ENCODE measurements at regions not wholly inside any gene's neighbourhood (a gene's known extent, or its start where the extent isn't known, plus 50 kb on each side); places are given as distances from the start of the nearest gene placed in this dataset.

DNA sequence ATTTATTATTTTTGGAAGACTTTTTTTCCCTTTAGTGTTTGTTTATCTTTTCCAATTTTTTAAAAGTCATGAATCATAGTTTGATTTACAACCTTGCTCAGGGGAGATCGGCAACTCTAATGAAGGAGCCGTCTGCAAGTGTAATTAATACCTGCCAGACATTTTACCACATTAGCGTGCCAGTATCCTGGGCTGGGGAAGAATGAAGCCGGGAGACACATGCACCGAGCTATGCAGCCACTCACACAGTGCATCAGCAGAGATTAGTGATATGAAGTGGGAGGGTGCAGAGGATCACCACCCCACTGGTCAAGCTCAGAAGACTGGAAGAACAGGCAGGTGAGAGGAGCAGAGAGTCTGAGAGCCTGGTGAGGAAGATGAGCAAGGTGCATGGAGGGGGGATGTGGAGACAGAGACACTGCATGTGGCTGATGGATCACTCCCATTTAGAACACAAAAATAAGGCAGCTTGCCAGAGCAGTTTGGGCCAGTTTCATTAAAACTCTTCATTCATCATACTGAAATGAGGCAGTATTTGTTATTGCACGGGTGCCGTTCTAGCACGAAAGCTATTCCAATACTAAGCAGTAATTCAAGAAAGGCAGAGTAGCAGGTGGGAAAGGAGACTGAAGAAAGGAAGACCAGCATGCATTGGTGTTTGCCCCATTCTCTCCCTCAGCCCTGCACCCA is 821.6 kb downstream of the TUSC7 start:
- no peaks in the 10 kb centered on the region for H3K27me3 ChIP-seq
- DNase-seq, result no peak
- 35 to 49% methylated on average over 8 of the region's 8 CpGs for WGBS, 2 donors
- no peaks in the 10 kb centered on the region for H3K36me3 ChIP-seq
- no peak overlapping the region for H3K4me3 ChIP-seq
- H3K27ac ChIP-seq, result no peak overlapping the region
- TF ChIP-seq, protein P1, sequence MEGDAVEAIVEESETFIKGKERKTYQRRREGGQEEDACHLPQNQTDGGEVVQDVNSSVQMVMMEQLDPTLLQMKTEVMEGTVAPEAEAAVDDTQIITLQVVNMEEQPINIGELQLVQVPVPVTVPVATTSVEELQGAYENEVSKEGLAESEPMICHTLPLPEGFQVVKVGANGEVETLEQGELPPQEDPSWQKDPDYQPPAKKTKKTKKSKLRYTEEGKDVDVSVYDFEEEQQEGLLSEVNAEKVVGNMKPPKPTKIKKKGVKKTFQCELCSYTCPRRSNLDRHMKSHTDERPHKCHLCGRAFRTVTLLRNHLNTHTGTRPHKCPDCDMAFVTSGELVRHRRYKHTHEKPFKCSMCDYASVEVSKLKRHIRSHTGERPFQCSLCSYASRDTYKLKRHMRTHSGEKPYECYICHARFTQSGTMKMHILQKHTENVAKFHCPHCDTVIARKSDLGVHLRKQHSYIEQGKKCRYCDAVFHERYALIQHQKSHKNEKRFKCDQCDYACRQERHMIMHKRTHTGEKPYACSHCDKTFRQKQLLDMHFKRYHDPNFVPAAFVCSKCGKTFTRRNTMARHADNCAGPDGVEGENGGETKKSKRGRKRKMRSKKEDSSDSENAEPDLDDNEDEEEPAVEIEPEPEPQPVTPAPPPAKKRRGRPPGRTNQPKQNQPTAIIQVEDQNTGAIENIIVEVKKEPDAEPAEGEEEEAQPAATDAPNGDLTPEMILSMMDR (IDR thresholded peaks at IDR 0.05), result no peak
- TF ChIP-seq POLR2A (IDR thresholded peaks at IDR 0.05), result no peak
- intact Hi-C loops (cut with DNase I), result no loop called here
- H3K9me3 ChIP-seq, result no peaks in the 10 kb centered on the region
- no peaks in the 10 kb centered on the region for H3K4me1 ChIP-seq

DNA sequence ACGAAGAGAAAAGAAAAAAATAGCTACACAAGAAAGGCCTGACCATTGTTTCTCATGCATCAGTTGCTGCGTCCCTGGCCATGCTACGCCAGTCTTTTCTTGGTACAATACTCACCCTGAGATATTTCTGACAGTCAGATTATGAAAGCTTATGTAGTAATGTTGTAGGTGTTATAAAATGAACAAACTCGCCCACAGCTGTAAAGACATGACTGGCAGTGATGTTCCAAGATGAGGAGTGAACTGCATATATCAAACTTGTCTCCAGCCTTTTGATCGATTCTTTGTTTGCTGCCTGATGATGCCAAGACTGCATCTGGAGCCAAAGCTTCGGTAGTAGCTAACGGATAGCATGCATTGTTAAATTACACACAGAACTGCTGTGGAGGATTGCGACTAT is 822.7 kb downstream of the TUSC7 start:
- Histone ChIP-seq H3K27ac (no peak overlapping the region), H3K27me3 (no peaks in the 10 kb centered on the region), H3K4me3 (no peak overlapping the region), H3K36me3 (no peaks in the 10 kb centered on the region), H3K9me3 (no peaks in the 10 kb centered on the region), H3K4me1 (no peaks in the 10 kb centered on the region)
- intact Hi-C loops (cut with DNase I), result no loop called here
- no peak for TF ChIP-seq POLR2A (IDR thresholded peaks at IDR 0.05)
- TF ChIP-seq, protein P1 (IDR thresholded peaks at IDR 0.05), result no peak
- DNase-seq, result no peak
- WGBS, 2 donors, result 41 to 56% methylated on average over 8 of the region's 8 CpGs

DNA sequence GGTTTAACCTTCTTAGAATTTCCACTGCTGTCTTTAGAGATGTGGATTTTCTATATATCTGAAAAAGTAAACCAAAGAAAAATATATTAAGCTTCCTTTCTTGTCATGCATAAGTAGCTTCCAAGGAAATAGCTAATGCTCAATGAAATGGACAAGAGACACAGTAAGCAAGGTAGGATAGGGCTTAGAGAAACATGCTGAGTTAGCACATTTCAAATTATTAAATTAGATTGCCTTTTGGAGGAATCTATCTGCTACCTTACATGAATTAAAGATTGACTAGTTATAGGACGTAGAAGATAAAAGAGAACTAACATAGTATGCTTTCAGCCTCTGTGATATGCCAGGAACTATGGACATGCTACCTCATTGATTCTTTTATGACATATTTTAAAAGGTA is 824.6 kb downstream of the TUSC7 start:
- H3K4me1 ChIP-seq, result no peaks in the 10 kb centered on the region
- TF ChIP-seq, protein P1 (IDR thresholded peaks at IDR 0.05), result no peak
- DNase-seq, result no peak
- H3K4me3 ChIP-seq, result no peak overlapping the region
- no peaks in the 10 kb centered on the region for H3K9me3 ChIP-seq
- no peaks in the 10 kb centered on the region for H3K27me3 ChIP-seq
- no peak overlapping the region for H3K27ac ChIP-seq
- intact Hi-C loops (cut with DNase I), result no loop called here
- no peaks in the 10 kb centered on the region for H3K36me3 ChIP-seq
- 72 to 88% methylated on average over 1 of the region's 1 CpG for WGBS, 2 donors

DNA sequence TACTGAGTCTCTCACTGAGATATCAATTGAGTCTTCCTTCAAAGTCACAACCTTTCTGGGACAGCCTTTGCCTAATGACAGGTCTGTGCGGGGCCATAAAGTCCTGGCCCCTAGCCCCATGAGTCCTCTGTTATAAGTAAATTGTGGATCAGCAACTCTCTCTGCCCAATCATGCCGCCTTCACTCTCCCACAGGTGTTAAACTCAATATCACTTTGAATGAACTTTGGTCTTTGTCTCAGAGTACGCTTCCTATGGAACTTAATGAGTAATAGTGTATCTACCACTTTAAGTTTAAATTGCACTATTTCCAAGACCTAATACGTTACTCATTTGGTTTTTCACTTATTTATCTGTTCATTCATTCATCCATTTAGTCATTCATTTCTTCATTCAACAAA is 826.4 kb downstream of the TUSC7 start:
- Histone ChIP-seq H3K27ac (no peak overlapping the region), H3K36me3 (no peaks in the 10 kb centered on the region), H3K9me3 (no peaks in the 10 kb centered on the region), H3K4me1 (no peaks in the 10 kb centered on the region), H3K27me3 (no peaks in the 10 kb centered on the region), H3K4me3 (no peak overlapping the region)
- WGBS, 2 donors, result 79 to 80% methylated on average over 4 of the region's 4 CpGs
- intact Hi-C loops (cut with DNase I), result no loop called here
- no peak for DNase-seq
- TF ChIP-seq, protein P1 (IDR thresholded peaks at IDR 0.05), result no peak
- no peak for TF ChIP-seq POLR2A (IDR thresholded peaks at IDR 0.05)

DNA sequence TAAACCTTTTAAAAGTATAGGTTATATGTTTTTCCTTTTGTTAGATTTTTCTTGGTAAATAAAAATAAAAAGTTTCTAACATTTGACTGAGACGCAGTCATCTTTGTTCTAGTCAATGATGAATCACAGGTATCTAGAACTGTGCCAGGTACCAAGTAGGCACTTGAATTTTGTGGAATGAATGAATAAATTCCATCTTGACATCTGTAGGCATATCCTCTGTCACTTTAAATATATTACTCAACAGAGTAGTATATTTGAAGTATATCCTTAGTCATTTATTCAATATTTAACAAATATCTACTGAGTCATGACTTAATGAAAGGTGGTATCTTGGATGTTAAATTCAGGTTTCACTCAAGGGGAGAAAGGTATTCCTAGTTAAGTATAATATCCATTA is 828.4 kb downstream of the TUSC7 start:
- Histone ChIP-seq H3K27me3 (no peaks in the 10 kb centered on the region), H3K4me1 (no peaks in the 10 kb centered on the region), H3K27ac (no peak overlapping the region), H3K4me3 (no peak overlapping the region), H3K9me3 (no peaks in the 10 kb centered on the region), H3K36me3 (no peaks in the 10 kb centered on the region)
- WGBS, 2 donors, result 58 to 60% methylated on average over 1 of the region's 1 CpG
- TF ChIP-seq, protein P1 (IDR thresholded peaks at IDR 0.05), result no peak
- TF ChIP-seq POLR2A (IDR thresholded peaks at IDR 0.05), result no peak
- DNase-seq, result no peak
- intact Hi-C loops (cut with DNase I), result no loop called here
